Loucy (cell line): ENCODE measurements at regions not wholly inside any gene's neighbourhood (a gene's known extent, or its start where the extent isn't known, plus 50 kb on each side); places are given as distances from the start of the nearest gene placed in this dataset.

Experiments used
- CTCF ChIP-seq: fragments of 200-600 bp; sonication (generic); conservative IDR thresholded peaks from 2 replicates; pipeline ENCODE4 v1.5.1; 2014; ENCODE audit warnings: mild to moderate bottlenecking, antibody characterized with exemption, low read length
- EZH2phosphoT487 ChIP-seq: fragments of 200-600 bp; IDR thresholded peaks from 2 replicates; pipeline ENCODE4 v1.6.1; 2018; ENCODE audit warnings: antibody characterized with exemption, mild to moderate bottlenecking, moderate library complexity, borderline replicate concordance

GRCh38 chr10:8726779-8727084 is 672.2 kb downstream of the GATA3 start:
- TF ChIP-seq CTCF (no peak), EZH2phosphoT487 (no peak)
